ENCODE measurements at regions not wholly inside any gene's neighbourhood (a gene's known extent, or its start where the extent isn't known, plus 50 kb on each side); places are given as distances from the start of the nearest gene placed in this dataset.
"Not testable (repeated sequence)": the region's sequence is repeated elsewhere in the genome, so short reads cannot be mapped to it uniquely, and the experiment has no call there.

- Histone ChIP-seq H3K4me3 (replicated peaks; ENCODE audit: insufficient read depth, low read length) (no peak overlapping the region), H3K27me3 (ENCODE audit: insufficient read depth, poor library complexity, severe bottlenecking) (peaks cover 2% of the 10 kb centered on the region), H3K27ac (replicated peaks) (no peak overlapping the region)
- no peak for DNase-seq (ENCODE audit: low read depth in 1 of 2, low spot score in 1 of 2)
- TF ChIP-seq SPI1 (IDR thresholded peaks at IDR 0.05; ENCODE audit: borderline replicate concordance, low read depth) = no peak
These were observed 348.7 kb downstream of the SETD4 start for GRCh38 chr21:35711661-35712060.

- TF ChIP-seq SPI1 (IDR thresholded peaks at IDR 0.05; ENCODE audit: borderline replicate concordance, low read depth) = no peak
- TF ChIP-seq CTCF (IDR thresholded peaks at IDR 0.05; ENCODE audit: insufficient read depth, low read length) = no peak
- TF ChIP-seq POLR2AphosphoS5 (IDR thresholded peaks at IDR 0.05; ENCODE audit: low read depth) = no peak
- TF ChIP-seq GABPA (IDR thresholded peaks at IDR 0.05; ENCODE audit: low read depth) = no peak
- TF ChIP-seq REST (IDR thresholded peaks at IDR 0.05; ENCODE audit: insufficient replicate concordance, low read depth) = no peak
- H3K27ac ChIP-seq (replicated peaks) = no peak overlapping the region
- no peak overlapping the region for H3K4me3 ChIP-seq (replicated peaks; ENCODE audit: insufficient read depth, low read length)
- no peak for DNase-seq (ENCODE audit: low read depth in 1 of 2, low spot score in 1 of 2)
- H3K27me3 ChIP-seq (ENCODE audit: insufficient read depth, poor library complexity, severe bottlenecking) = no peaks in the 10 kb centered on the region
These were observed 349.1 kb downstream of the SETD4 start for GRCh38 chr21:35711213-35711612.

- H3K27me3 ChIP-seq (ENCODE audit: insufficient read depth, poor library complexity, severe bottlenecking) = not testable (repeated sequence)
These were observed 350.3 kb downstream of the SETD4 start for GRCh38 chr21:35709990-35710389.

GRCh38 chr21:35705888-35706287 lies 354.4 kb downstream of the SETD4 start:
- H3K27me3 ChIP-seq (ENCODE audit: insufficient read depth, poor library complexity, severe bottlenecking) = no peaks in the 10 kb centered on the region

More at GRCh38 chr21:35709990-35710389, 350.3 kb downstream of the SETD4 start:
- not testable (repeated sequence) for H3K4me3 ChIP-seq (replicated peaks; ENCODE audit: insufficient read depth, low read length); H3K27ac ChIP-seq (replicated peaks); DNase-seq (ENCODE audit: low read depth in 1 of 2, low spot score in 1 of 2)

More at GRCh38 chr21:35705888-35706287, 354.4 kb downstream of the SETD4 start:
- DNase-seq (ENCODE audit: low read depth in 1 of 2, low spot score in 1 of 2) = no peak
- Histone ChIP-seq H3K4me3 (replicated peaks; ENCODE audit: insufficient read depth, low read length) (no peak overlapping the region), H3K27ac (replicated peaks) (no peak overlapping the region)
- no peak for TF ChIP-seq SPI1 (IDR thresholded peaks at IDR 0.05; ENCODE audit: borderline replicate concordance, low read depth)
- no peak for TF ChIP-seq POLR2AphosphoS5 (IDR thresholded peaks at IDR 0.05; ENCODE audit: low read depth)
- TF ChIP-seq CTCF (IDR thresholded peaks at IDR 0.05; ENCODE audit: insufficient read depth, low read length) = no peak
- TF ChIP-seq GABPA (IDR thresholded peaks at IDR 0.05; ENCODE audit: low read depth) = no peak
- TF ChIP-seq REST (IDR thresholded peaks at IDR 0.05; ENCODE audit: insufficient replicate concordance, low read depth) = no peak

Measured in HL-60 (cell line).